ENCODE measurements at regions not wholly inside any gene's neighbourhood (a gene's known extent, or its start where the extent isn't known, plus 50 kb on each side); places are given as distances from the start of the nearest gene placed in this dataset.

DNA sequence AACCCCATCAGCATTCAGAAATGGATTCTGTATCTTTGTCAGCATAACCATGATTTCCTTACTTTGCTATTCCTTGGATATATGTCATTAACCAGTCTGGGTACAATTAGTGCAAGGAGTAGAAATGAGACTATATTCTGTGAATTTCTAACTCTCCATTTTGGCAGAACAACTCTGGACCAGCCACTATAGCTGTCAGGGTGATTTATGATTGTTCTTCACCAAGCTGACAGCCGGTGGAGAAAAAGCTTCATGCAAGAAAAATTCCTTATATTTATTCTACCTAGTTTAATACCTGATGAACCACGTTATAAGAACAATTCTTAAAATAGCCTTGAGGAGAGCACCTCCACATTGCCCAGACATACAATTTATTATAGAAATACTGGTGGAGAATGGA is 431.2 kb upstream of the TCF4 start:
- peaks cover 2% of the 10 kb centered on the region for H3K27me3 Mint-ChIP-seq

DNA sequence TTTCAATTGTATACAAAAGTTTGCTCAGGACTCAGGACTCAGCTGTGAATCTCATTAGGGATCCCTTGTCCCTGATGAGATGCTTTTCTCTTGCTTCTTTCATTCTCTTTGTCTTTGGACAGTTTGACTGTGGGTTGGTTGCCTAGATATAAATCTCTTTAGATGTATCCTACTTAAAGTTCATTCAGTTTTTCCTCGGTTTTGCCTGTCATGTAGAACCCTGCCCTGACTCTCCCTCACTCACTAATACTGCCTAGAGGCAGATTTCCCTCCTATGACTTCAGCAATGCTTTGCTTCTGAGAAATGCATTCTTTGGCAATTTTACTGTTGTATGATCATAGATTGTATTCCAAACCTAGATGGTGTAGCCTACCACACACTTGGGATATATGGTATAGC is 421.4 kb upstream of the TCF4 start:
- no peak overlapping the region for H3K4me3 Mint-ChIP-seq
- no peak overlapping the region for H3K27ac Mint-ChIP-seq
- H3K27me3 Mint-ChIP-seq, result no peaks in the 10 kb centered on the region
- no peaks in the 10 kb centered on the region for H3K4me1 Mint-ChIP-seq
- no peaks in the 10 kb centered on the region for H3K36me3 Mint-ChIP-seq
- peaks cover 4% of the 10 kb centered on the region for H3K9me3 Mint-ChIP-seq

More for the DNA sequence above, 431.2 kb upstream of the TCF4 start:
- Mint-ChIP-seq H3K27ac (no peak overlapping the region), H3K36me3 (no peaks in the 10 kb centered on the region), H3K9me3 (peaks cover 11% of the 10 kb centered on the region), H3K4me1 (no peaks in the 10 kb centered on the region), H3K4me3 (no peak overlapping the region)

DNA sequence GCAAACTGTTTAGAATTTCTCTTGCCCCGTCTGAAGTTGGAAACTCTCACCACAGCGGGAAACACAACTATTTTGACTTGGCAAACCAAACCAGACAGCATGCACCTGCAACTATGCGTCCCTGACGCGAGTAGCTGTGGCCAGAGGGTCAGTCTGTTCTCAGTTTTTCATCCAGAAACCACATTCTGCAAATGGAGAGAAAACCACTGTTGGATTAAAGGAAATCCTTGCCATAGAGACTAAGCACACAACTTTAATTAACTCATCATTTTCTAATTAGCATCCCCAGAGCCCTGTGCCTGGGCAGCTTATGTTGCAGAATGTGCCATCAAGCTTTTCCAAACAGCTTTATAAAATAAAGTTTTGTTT is 415.7 kb upstream of the TCF4 start:
- Mint-ChIP-seq H3K27me3 (no peaks in the 10 kb centered on the region), H3K9me3 (no peaks in the 10 kb centered on the region), H3K36me3 (no peaks in the 10 kb centered on the region), H3K4me3 (no peak overlapping the region), H3K4me1 (no peaks in the 10 kb centered on the region), H3K27ac (no peak overlapping the region)

DNA sequence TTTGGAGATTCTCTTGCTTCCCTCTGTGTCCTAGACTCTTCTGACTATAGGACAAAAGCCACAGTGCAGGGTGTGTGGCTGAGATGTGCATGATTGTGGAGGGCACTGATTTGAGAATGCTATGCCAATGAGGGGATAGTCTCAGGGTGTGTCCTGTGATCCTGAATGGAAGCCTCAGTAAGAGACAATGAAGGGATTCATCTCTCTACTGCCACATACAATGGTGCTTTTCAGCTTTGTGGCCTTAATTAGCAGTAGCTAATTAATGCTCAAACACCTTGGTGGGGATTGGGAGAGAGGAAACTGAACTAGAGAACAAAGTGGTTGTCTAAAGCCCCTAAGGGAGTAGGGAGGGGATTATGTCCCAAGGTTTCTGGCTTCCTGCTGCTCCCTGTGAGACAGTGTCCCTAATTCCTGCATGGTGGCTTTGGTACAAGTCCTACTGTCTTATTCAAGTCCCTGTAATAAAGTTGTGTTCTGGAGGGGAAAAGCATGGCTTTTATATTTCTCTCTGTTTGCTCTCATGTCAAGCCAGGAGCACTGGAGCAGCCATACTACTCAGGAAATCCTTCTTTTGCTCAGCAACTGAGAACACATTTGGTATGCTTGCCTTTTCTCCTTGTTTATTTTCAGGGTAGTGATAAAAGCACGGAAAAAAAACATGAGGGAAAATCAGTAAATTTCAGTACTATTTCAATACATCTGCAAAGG is 415.2 kb upstream of the TCF4 start:
- Mint-ChIP-seq H3K4me1 (no peaks in the 10 kb centered on the region), H3K4me3 (no peak overlapping the region), H3K27ac (no peak overlapping the region)

DNA sequence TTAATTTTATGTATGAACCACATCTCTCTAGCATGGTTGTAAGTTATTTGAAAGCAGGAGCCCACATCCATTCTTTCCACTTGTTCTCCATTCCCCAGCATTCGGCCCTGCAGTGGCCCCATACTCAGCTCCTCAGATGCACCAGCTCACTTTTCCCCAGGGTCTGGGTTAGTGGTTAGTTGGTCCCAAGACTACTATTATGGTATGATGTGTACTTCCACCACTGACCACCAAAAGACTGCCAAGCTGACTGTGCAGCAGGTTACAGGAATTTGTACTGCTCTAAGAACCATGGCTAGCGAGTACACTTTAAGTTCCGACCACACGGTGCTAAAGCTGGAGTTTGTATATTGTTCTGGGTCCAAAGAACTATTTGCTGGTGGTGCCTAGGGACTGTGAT is 413.6 kb upstream of the TCF4 start:
- Mint-ChIP-seq H3K4me3 (no peak overlapping the region), H3K9me3 (no peaks in the 10 kb centered on the region), H3K36me3 (no peaks in the 10 kb centered on the region), H3K4me1 (no peaks in the 10 kb centered on the region), H3K27me3 (peaks cover 1% of the 10 kb centered on the region), H3K27ac (no peak overlapping the region)

More for the DNA sequence above, 415.2 kb upstream of the TCF4 start:
- no peaks in the 10 kb centered on the region for H3K36me3 Mint-ChIP-seq
- H3K27me3 Mint-ChIP-seq, result no peaks in the 10 kb centered on the region
- H3K9me3 Mint-ChIP-seq, result no peaks in the 10 kb centered on the region

DNA sequence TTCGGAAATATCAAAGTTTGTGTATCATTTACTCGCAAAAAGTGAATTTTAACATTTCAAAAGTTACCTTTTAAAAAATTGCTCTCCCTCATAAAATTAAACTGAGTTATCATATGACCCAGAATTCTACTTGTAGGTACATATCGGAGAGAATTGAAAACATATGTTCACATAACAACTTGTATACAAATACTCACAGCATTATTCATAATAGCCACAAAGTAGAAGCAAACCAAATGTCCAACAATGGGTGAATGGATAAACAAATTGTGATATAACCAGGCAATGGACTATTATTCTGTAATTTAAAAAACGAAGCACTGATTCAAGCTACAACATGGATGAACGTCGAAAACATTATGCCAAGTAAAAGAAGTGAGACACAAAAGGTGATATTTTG is 412.0 kb upstream of the TCF4 start:
- H3K27ac Mint-ChIP-seq, result no peak overlapping the region
- H3K36me3 Mint-ChIP-seq, result no peaks in the 10 kb centered on the region
- peaks cover 1% of the 10 kb centered on the region for H3K27me3 Mint-ChIP-seq
- no peaks in the 10 kb centered on the region for H3K4me1 Mint-ChIP-seq
- no peak overlapping the region for H3K4me3 Mint-ChIP-seq
- H3K9me3 Mint-ChIP-seq, result no peaks in the 10 kb centered on the region

DNA sequence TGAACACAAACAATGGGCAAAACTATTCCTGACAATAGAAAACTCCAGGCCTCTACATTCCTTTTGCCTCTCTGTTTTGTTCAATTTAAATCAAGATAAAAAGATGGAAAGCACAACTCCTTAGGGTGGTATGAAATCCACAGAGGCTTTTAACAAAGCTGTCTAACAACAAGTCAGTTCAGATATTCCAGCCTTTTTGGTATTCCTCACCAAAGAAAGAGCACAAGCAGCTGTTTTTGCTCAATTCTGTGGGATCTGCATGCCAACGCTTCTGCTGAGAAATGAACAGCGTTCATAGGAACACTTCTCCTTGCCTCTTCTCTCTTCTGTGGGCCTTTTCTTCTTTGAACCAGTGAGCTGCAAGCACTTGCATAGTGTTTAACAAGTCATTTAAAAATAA is 411.6 kb upstream of the TCF4 start:
- no peaks in the 10 kb centered on the region for H3K4me1 Mint-ChIP-seq
- H3K9me3 Mint-ChIP-seq, result no peaks in the 10 kb centered on the region
- H3K27me3 Mint-ChIP-seq, result peaks cover 1% of the 10 kb centered on the region
- H3K27ac Mint-ChIP-seq, result no peak overlapping the region
- H3K36me3 Mint-ChIP-seq, result no peaks in the 10 kb centered on the region
- H3K4me3 Mint-ChIP-seq, result no peak overlapping the region

DNA sequence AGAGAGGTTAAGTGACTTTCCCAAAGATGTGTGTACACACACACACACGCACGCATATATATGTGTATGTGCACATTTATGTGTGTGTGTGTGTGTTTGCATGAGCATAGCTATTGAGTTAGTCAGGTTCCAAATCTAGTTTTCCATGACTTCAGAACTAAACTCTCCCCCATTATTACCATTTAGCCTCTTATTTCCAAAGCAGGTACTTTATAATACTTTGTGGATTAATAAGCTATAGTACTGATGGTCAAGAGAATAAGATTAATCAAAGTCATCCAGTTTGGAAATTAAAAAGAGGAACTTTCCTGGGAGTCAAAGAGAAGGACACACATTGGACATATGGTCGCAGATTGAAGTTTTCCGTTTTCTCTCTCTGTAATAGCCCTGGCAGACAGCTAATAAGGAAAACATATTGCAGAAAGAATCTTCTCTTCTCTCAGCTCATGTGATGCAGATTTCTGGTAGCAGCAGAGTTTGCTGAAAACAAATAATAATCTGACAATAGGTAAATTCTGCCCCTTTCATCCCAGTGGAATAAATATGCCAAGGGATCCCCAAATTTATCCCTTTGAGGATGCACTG is 410.9 kb upstream of the TCF4 start:
- Mint-ChIP-seq H3K9me3 (no peaks in the 10 kb centered on the region), H3K4me1 (no peaks in the 10 kb centered on the region), H3K4me3 (no peak overlapping the region), H3K27me3 (peaks cover 1% of the 10 kb centered on the region), H3K36me3 (no peaks in the 10 kb centered on the region), H3K27ac (no peak overlapping the region)

DNA sequence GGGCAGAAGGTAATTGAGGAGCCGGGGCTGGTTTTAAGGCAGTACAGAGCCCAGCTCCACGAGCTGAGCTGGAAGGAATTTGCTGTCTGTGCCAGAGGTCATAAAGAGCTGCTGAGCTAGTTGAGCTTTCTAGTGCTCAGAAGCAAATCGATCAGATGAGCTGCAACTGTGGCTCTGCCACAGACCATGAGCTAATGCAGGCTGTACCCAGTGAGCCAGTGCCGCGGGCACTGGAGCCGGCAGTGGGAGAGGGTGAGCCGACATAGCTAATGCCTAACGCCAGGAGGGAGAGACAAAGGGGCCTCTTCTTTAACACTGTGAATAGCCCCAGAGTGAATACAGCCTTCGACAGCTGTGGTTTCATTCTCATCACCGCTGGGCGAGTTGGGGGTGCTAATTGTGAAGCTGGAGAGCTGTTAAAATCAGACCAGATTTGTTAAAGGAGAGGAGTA is 410.1 kb upstream of the TCF4 start:
- Mint-ChIP-seq H3K9me3 (no peaks in the 10 kb centered on the region), H3K27ac (no peak overlapping the region), H3K27me3 (peaks cover 1% of the 10 kb centered on the region), H3K4me3 (no peak overlapping the region), H3K4me1 (no peaks in the 10 kb centered on the region), H3K36me3 (no peaks in the 10 kb centered on the region)

DNA sequence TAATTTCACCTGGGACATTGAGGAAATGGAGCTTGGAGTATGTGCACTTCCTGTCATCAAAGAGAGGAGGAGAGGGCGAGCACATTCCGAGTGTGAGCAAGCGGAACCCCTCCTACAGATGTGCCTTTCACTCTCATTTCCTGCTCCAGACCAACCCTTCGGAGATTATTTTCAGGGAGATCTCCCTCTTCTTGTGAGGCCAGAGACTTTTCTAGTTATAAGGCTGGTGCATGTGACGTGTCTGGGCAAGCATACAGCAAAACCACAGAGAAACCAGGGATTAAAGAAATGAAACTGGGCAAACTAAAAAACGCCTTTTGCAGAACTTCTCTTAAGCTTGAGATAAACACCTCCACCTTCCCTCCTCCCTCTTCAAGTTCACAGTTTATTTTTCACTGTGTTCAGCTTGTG is 409.2 kb upstream of the TCF4 start:
- Mint-ChIP-seq H3K4me3 (no peak overlapping the region), H3K4me1 (no peaks in the 10 kb centered on the region), H3K36me3 (no peaks in the 10 kb centered on the region), H3K27me3 (peaks cover 1% of the 10 kb centered on the region), H3K27ac (no peak overlapping the region), H3K9me3 (peaks cover 2% of the 10 kb centered on the region)

DNA sequence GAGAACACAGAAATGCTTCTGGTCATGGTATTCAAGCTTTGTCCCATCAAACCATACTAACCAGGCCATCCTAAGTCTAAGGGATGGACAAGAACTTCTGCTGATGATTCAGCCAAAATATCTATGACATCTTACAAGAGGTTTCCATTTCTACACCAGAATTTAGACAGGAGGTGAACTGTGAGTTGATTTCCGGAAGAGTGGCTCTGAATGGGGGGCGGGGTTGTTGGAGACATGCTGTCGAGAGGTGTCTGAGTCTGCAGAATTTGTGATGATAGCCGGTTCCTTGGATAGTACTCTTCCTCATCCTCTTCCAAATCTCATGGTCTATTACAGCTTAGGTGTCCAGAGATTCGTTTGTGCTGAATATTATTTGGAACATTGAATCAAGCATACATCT is 408.7 kb upstream of the TCF4 start:
- Mint-ChIP-seq H3K4me3 (no peak overlapping the region), H3K9me3 (peaks cover 4% of the 10 kb centered on the region), H3K4me1 (no peaks in the 10 kb centered on the region), H3K36me3 (no peaks in the 10 kb centered on the region), H3K27me3 (peaks cover 1% of the 10 kb centered on the region), H3K27ac (no peak overlapping the region)

DNA sequence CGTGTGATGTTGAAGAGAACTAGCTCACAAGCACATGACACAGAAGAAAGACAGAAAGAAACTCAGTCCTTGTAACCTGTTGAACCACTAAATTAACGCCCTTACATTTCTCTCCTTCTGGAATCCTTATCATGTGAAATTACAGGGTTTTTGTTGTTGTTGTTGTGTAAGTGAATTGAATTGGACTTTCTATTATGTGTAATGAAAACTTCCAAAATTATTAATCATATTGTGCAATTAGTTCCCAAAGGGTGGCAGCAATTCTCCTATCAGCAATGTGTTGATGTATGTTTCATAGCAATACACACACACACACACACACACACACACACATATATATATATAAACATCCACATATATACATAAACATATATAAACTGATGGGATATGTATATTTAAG is 402.2 kb upstream of the TCF4 start:
- H3K36me3 Mint-ChIP-seq, result no peaks in the 10 kb centered on the region
- H3K27ac Mint-ChIP-seq, result no peak overlapping the region
- no peak overlapping the region for H3K4me3 Mint-ChIP-seq
- peaks cover 4% of the 10 kb centered on the region for H3K9me3 Mint-ChIP-seq
- no peaks in the 10 kb centered on the region for H3K4me1 Mint-ChIP-seq
- H3K27me3 Mint-ChIP-seq, result no peaks in the 10 kb centered on the region

DNA sequence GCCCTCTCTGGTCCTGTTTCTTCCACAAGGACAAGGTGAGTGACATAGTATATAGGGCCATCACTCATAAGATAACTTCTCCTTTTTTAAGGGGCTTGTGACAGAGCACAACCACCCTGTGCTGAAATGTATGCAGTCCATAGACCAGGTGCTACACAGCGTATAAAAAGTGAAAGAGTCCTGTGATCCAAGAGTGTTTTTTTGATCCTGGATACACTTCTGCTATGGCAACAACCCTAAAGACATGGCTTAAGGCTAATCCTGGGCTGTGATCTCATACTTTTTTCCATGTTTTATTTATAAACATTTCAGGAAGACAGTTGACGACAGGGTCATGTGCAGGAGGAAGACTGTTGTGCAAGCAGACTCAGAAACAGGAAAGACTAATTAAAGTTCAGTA is 400.5 kb upstream of the TCF4 start:
- peaks cover 4% of the 10 kb centered on the region for H3K9me3 Mint-ChIP-seq

DNA sequence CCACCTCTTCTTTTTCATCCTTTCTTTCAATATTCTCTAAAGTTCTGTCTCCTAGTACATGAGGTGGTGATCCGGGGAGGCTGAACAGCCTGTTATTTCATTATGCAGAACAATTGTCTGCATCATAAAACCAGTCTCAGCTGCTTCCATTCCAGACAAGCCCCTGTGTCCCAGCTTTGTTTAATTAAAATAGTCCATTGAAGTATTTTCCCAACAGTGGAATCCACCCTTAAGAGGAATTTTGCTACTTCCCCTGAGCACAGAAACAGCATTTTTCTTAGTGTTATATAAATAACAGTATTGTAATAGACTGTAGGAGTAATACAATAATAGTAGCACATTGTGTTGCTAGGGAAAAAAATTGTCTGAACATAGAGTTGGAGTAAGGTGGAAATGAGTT is 395.4 kb upstream of the TCF4 start:
- no peaks in the 10 kb centered on the region for H3K36me3 Mint-ChIP-seq
- H3K4me1 Mint-ChIP-seq, result no peaks in the 10 kb centered on the region
- H3K9me3 Mint-ChIP-seq, result no peaks in the 10 kb centered on the region
- H3K27ac Mint-ChIP-seq, result no peak overlapping the region
- H3K4me3 Mint-ChIP-seq, result no peak overlapping the region
- no peaks in the 10 kb centered on the region for H3K27me3 Mint-ChIP-seq

More for the DNA sequence above, 400.5 kb upstream of the TCF4 start:
- Mint-ChIP-seq H3K36me3 (no peaks in the 10 kb centered on the region), H3K4me3 (no peak overlapping the region), H3K27ac (no peak overlapping the region), H3K27me3 (no peaks in the 10 kb centered on the region), H3K4me1 (no peaks in the 10 kb centered on the region)

DNA sequence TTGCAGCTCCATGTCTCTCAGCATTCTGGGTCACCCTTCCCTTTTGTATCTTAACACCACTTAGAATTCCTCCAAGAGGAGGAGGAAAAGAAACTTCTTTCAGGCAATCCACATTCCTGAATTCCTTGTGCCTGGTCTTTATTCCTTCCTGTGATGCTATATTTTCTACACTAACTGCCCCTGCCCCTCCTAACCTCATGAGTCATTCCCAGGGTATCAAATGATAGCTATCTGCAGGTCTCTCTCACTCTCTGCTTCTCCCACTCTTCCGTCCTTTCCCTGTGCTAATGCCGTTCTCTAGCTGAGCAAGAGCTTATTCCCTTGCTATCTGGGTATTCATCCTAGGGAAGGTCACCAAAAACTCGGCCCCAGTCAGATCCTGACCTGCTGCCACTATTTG is 395.0 kb upstream of the TCF4 start:
- H3K27me3 Mint-ChIP-seq, result no peaks in the 10 kb centered on the region
- H3K36me3 Mint-ChIP-seq, result no peaks in the 10 kb centered on the region
- H3K4me3 Mint-ChIP-seq, result no peak overlapping the region
- no peaks in the 10 kb centered on the region for H3K9me3 Mint-ChIP-seq
- H3K27ac Mint-ChIP-seq, result no peak overlapping the region
- no peaks in the 10 kb centered on the region for H3K4me1 Mint-ChIP-seq

DNA sequence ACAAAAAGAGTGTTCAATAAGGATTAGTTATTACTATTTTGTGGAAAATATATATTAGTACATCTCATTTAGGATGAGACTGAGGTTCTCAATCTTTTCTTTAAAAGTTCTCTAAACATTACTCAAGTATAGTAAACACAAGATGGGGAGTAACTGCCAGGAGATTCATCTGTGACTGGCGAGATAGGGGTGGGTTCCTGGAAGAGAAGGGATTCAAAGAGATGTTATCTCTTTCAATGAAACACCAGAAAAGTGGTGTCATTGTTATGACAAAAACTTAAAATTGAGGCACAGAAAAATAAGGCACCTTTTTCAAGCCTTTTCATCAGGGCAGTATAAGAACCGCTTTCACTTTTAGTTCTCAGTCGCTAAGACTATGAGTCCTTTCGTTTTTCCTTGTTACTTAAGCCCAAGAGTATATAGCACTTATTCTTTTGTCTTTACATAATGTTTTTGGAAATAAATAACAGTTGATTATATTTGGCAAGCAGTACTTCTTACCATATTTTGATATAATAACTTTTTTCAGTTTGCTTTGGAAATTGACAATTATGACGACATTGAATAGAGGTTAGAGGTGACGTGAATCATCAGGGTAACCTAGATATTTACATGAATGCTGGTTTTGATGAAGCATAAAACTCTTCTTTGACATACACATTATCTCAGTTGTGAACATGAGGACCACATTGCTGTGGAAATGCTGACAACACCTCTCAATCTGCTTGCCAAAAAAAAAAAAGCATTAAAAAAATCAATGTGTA is 393.9 kb upstream of the TCF4 start:
- H3K36me3 Mint-ChIP-seq, result no peaks in the 10 kb centered on the region
- no peaks in the 10 kb centered on the region for H3K9me3 Mint-ChIP-seq
- H3K4me3 Mint-ChIP-seq, result no peak overlapping the region
- no peaks in the 10 kb centered on the region for H3K27me3 Mint-ChIP-seq
- no peak overlapping the region for H3K27ac Mint-ChIP-seq
- no peaks in the 10 kb centered on the region for H3K4me1 Mint-ChIP-seq

Measured in activated naive CD4-positive, alpha-beta T cell treated with anti-CD3 and anti-CD28 coated beads, Interleukin-2, amount 50 U/mL, for 24 hours (primary cell).